Aorta (tissue), 5 donors: ENCODE measurements at regions not wholly inside any gene's neighbourhood (a gene's known extent, or its start where the extent isn't known, plus 50 kb on each side); places are given as distances from the start of the nearest gene placed in this dataset.

Experiments used
- ATAC-seq: fragments of 200-7000 bp; cut with Tn5 transposase; one replicate; pipeline ENCODE4 v1.9.1; 2022; ENCODE audit warnings: moderate library complexity; ENCODE audit not compliant: low FRiP score
- DNase-seq, 2 donors: peaks; one replicate each; pipeline ENCODE4 v3.0.0-alpha.2; 2020
- H3K27ac ChIP-seq, 2 donors: one replicate each; pipeline ENCODE4 v1.5.1; 2013; ENCODE audit warnings: low read length in 2 of 2, mild to moderate bottlenecking in 2 of 2, moderate library complexity in 2 of 2, control low read depth in 1 of 2, inconsistent platforms in 1 of 2, low read depth in 1 of 2
- H3K27me3 ChIP-seq, 2 donors: one replicate each; pipeline ENCODE4 v1.6.1; 2013; ENCODE audit warnings: control low read depth in 1 of 2, low read length in 1 of 2, mild to moderate bottlenecking in 1 of 2, moderate library complexity in 1 of 2; ENCODE audit not compliant: insufficient read depth in 2 of 2, control insufficient read depth in 1 of 2
- H3K36me3 ChIP-seq, 2 donors: one replicate each; pipeline ENCODE4 v1.6.1; 2013; ENCODE audit warnings: control low read depth in 1 of 2, low read length in 1 of 2, mild to moderate bottlenecking in 1 of 2; ENCODE audit not compliant: insufficient read depth in 2 of 2, control insufficient read depth in 1 of 2
- H3K4me1 ChIP-seq, 2 donors: one replicate each; pipeline ENCODE4 v1.6.1; 2013; ENCODE audit warnings: low read length in 2 of 2, control low read depth in 1 of 2, mild to moderate bottlenecking in 1 of 2, moderate library complexity in 1 of 2; ENCODE audit not compliant: insufficient read depth in 2 of 2, control insufficient read depth in 1 of 2
- H3K4me3 ChIP-seq, 2 donors: one replicate each; pipeline ENCODE4 v1.5.1; 2013; ENCODE audit warnings: low read length in 2 of 2, control low read depth in 1 of 2, mild to moderate bottlenecking in 1 of 2
- H3K9me3 ChIP-seq: one replicate; pipeline ENCODE4 v1.6.1; 2013; ENCODE audit warnings: mild to moderate bottlenecking, low read length; ENCODE audit not compliant: control insufficient read depth
- WGBS, 2 donors: extraction: QIAGEN DNeasy Blood & Tissue Kit; methylation state at CpG; one replicate each; pipeline ENCODE4 v1.1.7; 2013; 5-methylcytosine and 5-hydroxymethylcytosine counted together
- intact Hi-C, 2 donors: fragments of 100-400 bp; cut with DNase I; formaldehyde crosslinking; loops; one replicate each; pipeline versions ENCODE4 v1.14.2 to v1.15.0; 2022
- donor health status: healthy with polysubstance abuse.
- donor health status: Bipolar disorder and iron deficiency.
- donor health status: DM: no; HTN: no; CAD: no.
- donor health status: DM: no; HTN: no; CAD: no.
- donor health status: DM: yes; HTN: yes; CAD: no.

- ATAC-seq (no peak), DNase-seq (no peak)
- Histone ChIP-seq H3K9me3 (no peaks in the 10 kb centered on the region), H3K4me1 (peaks cover 0 to 4% of the 10 kb centered on the region in 2 donors), H3K4me3 (no peak overlapping the region), H3K27me3 (no peaks in the 10 kb centered on the region), H3K27ac (peak overlapping the region in 1 of 2 donors; percentile 96), H3K36me3 (no peaks in the 10 kb centered on the region)
- 34 to 43% methylated on average over 9 of the region's 9 CpGs for WGBS, 2 donors
- intact Hi-C loops, result no loop called here
Observed at GRCh38 chr10:29860166-29860565, 199.2 kb downstream of the JCAD start.

GRCh38 chr10:29859521-29860130, 199.8 kb downstream of the JCAD start:
- ATAC-seq (no peak), DNase-seq (no peak)
- 22 to 26% methylated on average over 6 of the region's 6 CpGs for WGBS, 2 donors
- Histone ChIP-seq H3K4me1 (peaks cover 0 to 4% of the 10 kb centered on the region in 2 donors), H3K4me3 (no peak overlapping the region), H3K27me3 (no peaks in the 10 kb centered on the region), H3K36me3 (no peaks in the 10 kb centered on the region), H3K9me3 (no peaks in the 10 kb centered on the region), H3K27ac (peak overlapping the region; percentile 46 to 96)
- intact Hi-C loops, result loop anchor here (2.0 to 10.0 kb wide), 4 partner anchors 47 to 143 kb away; no protein-coding TSS in a partner anchor

GRCh38 chr10:29858702-29859267, 200.6 kb downstream of the JCAD start:
- no peaks in the 10 kb centered on the region for H3K27me3 ChIP-seq
- H3K36me3 ChIP-seq, result no peaks in the 10 kb centered on the region
- H3K4me1 ChIP-seq, result peaks cover 0 to 4% of the 10 kb centered on the region in 2 donors
- no peak overlapping the region for H3K4me3 ChIP-seq
- DNase-seq, result no peak
- ATAC-seq, result peak; percentile 33
- no peaks in the 10 kb centered on the region for H3K9me3 ChIP-seq
- 49 to 50% methylated on average over 3 of the region's 3 CpGs for WGBS, 2 donors
- intact Hi-C loops, result loop anchor here (2.0 to 10.0 kb wide), 4 partner anchors 46 to 144 kb away; no protein-coding TSS in a partner anchor
- H3K27ac ChIP-seq, result peak overlapping the region in 1 of 2 donors; percentile 79

DNA sequence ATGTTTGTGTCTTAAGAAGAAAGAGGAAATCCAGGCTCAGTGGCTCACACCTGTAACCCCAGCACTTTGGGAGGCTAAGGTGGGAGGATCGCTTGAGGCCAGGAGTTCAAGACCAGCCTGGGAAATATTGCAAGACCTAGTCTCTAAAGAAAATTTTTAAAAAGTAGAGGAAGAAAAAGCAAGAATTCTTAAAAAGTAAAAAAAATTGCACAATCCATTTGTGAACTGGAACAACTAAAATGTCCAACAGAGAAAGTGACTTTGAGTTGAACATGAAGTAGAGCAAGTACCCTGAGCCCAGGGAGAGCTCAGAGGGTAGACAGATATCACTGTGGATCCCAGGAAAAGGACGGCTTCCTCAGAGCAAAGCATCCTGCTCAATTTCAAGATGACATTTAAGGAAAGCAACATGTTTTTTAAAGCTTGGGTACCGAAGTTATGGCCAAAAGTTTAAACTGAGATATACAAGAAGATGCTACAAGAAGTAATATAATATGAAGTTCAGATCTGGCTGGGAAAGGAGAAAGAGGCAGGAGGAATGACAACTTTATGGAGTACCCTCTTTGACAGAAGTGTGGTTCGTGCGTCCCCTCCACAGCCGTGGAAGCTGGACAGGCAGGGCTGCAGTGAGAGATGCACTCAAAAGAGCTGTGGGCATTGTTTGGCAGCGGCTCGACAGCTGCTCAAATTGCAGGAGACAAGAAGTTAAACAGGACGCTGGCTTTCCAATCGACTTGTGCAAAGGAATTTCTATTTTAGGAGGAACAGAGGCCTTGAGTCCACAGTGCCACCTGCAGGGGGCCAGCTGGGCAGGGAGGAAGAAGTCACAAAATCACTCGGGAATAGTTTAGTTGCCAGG, 201.3 kb downstream of the JCAD start:
- Histone ChIP-seq H3K27ac (peak overlapping the region in 1 of 2 donors; percentile 60), H3K36me3 (no peaks in the 10 kb centered on the region), H3K27me3 (no peaks in the 10 kb centered on the region), H3K9me3 (no peaks in the 10 kb centered on the region), H3K4me1 (peaks cover 0 to 4% of the 10 kb centered on the region in 2 donors), H3K4me3 (no peak overlapping the region)
- ATAC-seq (peak; percentile 81), DNase-seq (peak; percentile 80 to 86)
- 11 to 13% methylated on average over 11 of the region's 11 CpGs for WGBS, 2 donors
- intact Hi-C loops, result loop anchor here (2.0 to 10.0 kb wide), 4 partner anchors 45 to 144 kb away; no protein-coding TSS in a partner anchor

GRCh38 chr10:29856295-29856694, 203.1 kb downstream of the JCAD start:
- 92 to 94% methylated on average over 3 of the region's 3 CpGs for WGBS, 2 donors
- Histone ChIP-seq H3K4me3 (no peak overlapping the region), H3K4me1 (peaks cover 2 to 4% of the 10 kb centered on the region in 2 donors), H3K27me3 (no peaks in the 10 kb centered on the region), H3K9me3 (no peaks in the 10 kb centered on the region), H3K36me3 (no peaks in the 10 kb centered on the region), H3K27ac (no peak overlapping the region)
- DNase-seq (no peak), ATAC-seq (no peak)
- intact Hi-C loops, result loop anchor here (5.0 to 10.0 kb wide), 3 partner anchors 61 to 146 kb away; no protein-coding TSS in a partner anchor

DNA sequence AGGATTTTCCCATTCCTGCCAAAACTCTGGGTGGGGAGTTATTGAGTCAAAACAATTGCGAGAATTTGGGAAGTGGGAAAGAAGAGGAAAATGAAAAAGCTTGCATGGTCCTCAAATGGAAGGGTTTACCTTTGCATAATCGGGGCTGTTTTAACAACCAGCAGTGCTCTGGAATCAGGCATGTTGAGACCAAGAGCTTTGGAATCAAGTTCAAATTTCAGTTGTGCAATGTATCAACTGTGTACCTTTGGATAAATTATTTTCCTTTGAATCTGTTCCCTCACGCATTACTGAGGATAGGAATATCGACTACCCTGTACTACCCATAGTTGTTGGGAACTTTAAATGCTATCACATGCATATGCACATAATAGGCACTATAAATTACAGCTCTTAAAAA, 205.5 kb downstream of the JCAD start:
- DNase-seq (no peak), ATAC-seq (no peak)
- no peaks in the 10 kb centered on the region for H3K27me3 ChIP-seq
- no peaks in the 10 kb centered on the region for H3K9me3 ChIP-seq
- WGBS, 2 donors, result 92 to 93% methylated on average over 4 of the region's 4 CpGs
- H3K27ac ChIP-seq, result no peak overlapping the region
- H3K4me3 ChIP-seq, result no peak overlapping the region
- peaks cover 0 to 8% of the 10 kb centered on the region in 2 donors for H3K4me1 ChIP-seq
- intact Hi-C loops, result loop anchor here in 1 of 2 donors (2.0 to 10.0 kb wide), 2 partner anchors 59 to 113 kb away; no protein-coding TSS in a partner anchor
- H3K36me3 ChIP-seq, result no peaks in the 10 kb centered on the region

DNA sequence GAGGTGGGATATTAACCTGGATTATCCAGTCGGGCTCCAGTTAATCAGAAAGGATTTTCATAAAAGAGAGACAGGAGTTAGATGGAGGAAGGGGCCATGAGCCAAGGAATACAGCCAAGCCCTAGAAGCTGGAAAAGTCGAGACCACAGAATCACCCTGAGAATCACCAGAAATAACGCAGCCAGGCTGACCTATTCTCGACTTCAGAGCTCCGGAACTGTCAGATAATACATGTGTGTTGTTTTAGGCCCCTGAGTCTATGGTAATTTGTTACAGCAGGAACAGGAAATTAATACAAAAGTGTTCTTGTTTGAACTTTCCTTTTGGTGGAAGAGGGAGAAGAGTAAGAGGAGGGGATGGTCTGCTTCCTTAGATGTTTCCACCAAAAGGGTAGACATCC, 208.1 kb downstream of the JCAD start:
- no peak for ATAC-seq
- WGBS, 2 donors, result 27 to 28% methylated on average over 5 of the region's 5 CpGs

GRCh38 chr10:29850371-29850770, 209.0 kb downstream of the JCAD start:
- DNase-seq (no peak), ATAC-seq (no peak)
- no peak overlapping the region for H3K27ac ChIP-seq
- no peaks in the 10 kb centered on the region for H3K9me3 ChIP-seq
- H3K4me3 ChIP-seq, result no peak overlapping the region
- peaks cover 0 to 8% of the 10 kb centered on the region in 2 donors for H3K4me1 ChIP-seq
- intact Hi-C loops, result loop anchor here in 1 of 2 donors (10.0 kb wide), 1 partner anchor 56 kb away; no protein-coding TSS in a partner anchor
- no peaks in the 10 kb centered on the region for H3K27me3 ChIP-seq
- 67 to 70% methylated on average over 3 of the region's 3 CpGs for WGBS, 2 donors
- H3K36me3 ChIP-seq, result no peaks in the 10 kb centered on the region

More for the DNA sequence above, 208.1 kb downstream of the JCAD start:
- intact Hi-C loops, result loop anchor here in 1 of 2 donors (10.0 kb wide), 1 partner anchor 56 kb away; no protein-coding TSS in a partner anchor
- no peaks in the 10 kb centered on the region for H3K27me3 ChIP-seq
- no peaks in the 10 kb centered on the region for H3K36me3 ChIP-seq
- peaks cover 0 to 8% of the 10 kb centered on the region in 2 donors for H3K4me1 ChIP-seq
- H3K9me3 ChIP-seq, result no peaks in the 10 kb centered on the region
- no peak overlapping the region for H3K27ac ChIP-seq
- no peak overlapping the region for H3K4me3 ChIP-seq
- DNase-seq, result no peak
